Stimulated activated CD4-positive, alpha-beta T cell treated with anti-CD3 and anti-CD28 coated beads, Interleukin-12 subunit alpha, Interleukin-12 subunit beta, amount 100 ng/mL, for 48 hours (primary cell): ENCODE measurements at regions not wholly inside any gene's neighbourhood (a gene's known extent, or its start where the extent isn't known, plus 50 kb on each side); places are given as distances from the start of the nearest gene placed in this dataset.
"Not testable (repeated sequence)": the region's sequence is repeated elsewhere in the genome, so short reads cannot be mapped to it uniquely, and the experiment has no call there.

ENCODE experiments used
- DNase-seq, 3 donors: peaks; one replicate each; pipeline ENCODE4 v3.0.0-alpha.2; 2020; ENCODE audit warnings: low read depth in 2 of 3, low spot score in 1 of 3

DNA sequence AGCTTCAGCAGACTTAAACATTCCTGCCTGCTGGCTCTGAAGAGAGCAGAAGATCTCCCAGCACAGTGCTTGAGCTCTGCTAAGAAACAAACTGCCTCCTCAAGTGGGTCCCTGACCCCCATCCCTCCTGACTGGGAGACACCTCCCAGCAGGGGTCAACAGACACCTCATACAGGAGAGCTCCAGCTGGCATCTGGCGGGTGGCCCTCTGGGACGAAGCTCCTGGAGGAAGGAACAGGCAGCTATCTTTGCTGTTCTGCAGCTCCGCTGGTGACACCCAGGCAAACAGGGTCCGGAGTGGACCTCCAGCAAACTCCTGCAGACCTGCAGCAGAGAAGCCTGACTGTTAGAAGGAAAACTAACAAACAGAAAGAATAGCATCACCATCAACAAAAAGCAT is 139.3 kb downstream of the ATXN7L3B start:
- DNase-seq: not testable (repeated sequence)

DNA sequence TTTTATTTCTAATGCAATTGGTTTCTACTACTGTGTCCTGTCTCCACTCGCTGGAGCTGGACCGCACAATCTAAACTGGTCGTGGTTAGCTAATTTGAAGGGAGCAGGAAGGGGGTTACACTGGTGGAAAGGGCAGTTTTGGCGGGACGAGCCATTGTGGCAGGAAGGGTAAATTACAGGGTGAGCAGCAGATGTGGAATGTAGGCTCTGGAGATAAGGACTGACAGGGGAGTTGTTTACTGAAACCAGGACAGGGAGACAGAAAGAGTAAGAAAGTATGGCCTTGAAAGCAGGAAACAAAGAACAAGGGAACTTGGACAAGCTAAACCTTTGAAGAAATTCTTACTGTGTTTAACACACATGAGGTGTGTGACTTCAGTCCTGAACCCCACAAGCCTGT is 147.8 kb downstream of the ATXN7L3B start:
- no peak for DNase-seq

DNA sequence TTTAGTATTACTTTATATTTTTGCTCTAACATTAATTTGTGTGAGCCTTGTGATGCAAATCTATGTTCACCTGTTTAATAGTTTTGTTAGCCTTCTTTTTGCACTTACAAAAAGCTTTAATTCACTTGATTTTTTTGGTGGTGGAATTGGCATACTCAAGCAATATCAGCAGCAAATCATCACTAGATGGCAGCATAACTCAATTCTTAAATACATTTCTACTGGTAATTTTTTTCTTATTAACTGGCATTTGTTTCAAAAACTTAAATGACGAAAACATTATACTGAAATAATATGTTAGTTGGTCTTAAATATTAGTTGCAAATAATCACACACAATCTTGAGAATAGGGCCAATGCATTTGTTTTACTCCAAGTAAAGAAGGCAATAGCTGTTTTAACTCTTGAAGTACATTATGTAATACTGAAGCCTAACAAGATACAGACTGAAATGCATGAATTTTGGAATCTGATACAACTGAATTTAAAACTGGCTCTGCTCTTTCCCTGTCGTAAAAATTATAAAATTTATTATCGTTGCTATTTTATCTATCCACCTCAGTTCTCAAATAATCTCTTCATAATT is 151.5 kb downstream of the ATXN7L3B start:
- DNase-seq: no peak

DNA sequence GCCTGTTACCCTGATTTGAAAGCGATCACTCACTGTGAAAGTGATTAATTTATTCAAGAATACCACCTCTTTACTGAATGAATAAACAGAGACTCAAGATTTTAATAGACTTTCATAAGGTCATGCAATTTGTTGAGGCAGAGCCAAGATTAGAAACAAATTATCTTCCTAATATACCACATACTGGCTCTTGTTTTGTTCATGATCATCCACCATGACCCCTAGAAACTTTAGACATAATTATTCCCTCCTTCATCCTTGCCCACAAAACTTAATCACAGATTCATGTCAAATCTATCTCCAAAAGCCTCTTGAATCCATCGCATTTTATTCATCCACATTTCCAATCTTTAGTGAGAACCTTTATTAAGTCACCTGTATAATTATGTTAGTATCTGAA is 152.3 kb downstream of the ATXN7L3B start:
- DNase-seq: no peak

DNA sequence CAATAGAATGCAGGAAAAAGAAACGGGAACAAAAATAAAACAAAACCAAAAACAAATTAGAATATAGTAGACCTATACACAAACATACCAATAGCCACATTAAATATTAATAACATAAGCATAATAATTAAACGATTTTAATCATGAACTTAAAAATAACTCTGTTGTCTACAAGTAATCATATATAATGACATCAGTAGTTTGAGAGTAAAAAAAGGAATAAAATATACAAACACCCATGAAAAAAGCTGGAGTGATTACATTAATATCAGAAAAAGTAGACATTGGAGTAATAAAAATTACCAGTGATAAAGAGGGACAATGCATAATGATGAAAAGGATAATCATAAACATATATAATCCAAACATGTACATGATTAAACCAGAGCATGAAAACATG is 181.8 kb downstream of the ATXN7L3B start:
- no peak for DNase-seq

DNA sequence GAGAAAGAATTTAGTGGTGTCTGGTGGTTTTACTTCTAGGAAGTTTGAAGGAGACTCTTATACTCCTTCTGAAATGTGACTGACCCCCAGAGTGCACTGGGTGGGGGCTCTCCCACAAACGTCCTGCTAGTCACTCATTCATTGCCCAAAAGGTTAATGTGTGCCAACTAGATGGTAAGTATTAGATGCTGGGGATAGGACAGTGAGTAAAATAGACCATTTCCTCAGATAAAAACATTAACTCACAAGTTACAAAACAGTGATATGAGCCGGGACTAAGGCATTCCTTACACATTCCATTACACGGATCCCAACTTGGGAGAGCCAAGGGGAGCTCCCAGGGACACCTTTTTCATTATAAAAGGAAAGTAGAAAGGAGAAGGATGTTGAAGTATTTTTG is 185.1 kb downstream of the ATXN7L3B start:
- no peak for DNase-seq

DNA sequence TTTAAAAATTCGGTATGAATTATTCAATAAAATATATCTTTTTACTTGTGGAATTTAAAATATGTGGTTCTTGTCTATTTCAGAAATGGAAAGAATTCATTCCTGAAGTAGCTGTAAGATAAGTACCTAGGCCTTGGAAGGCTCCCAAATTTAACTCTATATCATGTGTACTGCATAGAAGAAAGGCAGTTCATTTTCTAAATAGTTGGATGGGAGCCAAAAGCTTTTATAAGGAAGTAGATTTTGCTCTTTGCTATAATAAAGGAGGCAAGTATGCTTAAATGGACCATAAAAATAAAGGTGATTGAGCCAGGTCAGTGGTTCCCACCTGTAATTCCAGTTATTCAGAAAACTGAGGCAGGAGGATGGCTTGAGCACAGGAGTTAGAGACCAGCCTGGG is 187.5 kb downstream of the ATXN7L3B start:
- DNase-seq: no peak

DNA sequence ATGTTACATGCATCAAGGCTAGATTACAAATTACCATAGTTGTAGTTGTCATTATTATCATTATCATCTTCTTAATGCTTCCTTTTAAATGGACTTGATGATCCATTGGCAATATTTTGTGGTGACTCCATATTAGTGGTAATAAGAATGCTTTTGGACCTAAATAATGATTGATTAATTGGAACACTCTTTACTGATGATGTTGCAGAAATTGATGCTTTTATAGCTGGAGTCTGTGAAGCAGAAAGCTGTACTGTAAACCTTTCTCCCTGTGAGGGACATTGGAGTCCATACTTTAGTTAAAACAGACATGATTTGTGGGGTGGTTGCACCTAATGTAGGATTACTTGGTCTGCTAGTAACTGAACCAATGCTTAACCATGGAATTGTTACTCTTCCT is 190.4 kb downstream of the ATXN7L3B start:
- DNase-seq: no peak

DNA sequence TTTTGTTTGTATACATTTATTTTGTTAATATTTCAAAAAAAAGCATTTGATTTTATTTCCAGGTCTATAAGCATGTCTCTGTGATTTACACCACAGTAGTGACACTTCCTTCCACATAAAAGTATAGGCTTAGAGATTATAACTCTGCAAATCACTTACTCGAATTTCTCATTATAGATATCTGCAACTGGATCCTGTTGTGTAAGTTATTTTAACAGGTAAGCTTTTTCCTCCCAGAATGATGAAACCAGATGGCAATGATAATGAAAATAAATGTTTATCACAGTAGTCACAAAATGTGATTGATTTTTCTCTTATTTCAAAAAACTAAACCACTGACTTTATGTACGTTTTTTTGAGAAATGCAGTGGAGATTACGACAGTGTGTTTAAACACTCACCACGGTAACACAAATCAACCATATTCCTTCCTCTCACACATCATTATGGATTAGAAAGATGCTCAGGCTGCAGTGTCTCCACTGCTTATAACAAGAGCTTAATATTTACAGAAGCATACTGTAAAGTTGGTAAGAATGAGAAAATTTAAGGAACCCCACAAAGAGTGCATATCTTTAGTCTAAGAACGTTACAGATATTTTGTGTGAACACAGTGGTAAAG is 194.6 kb downstream of the ATXN7L3B start:
- no peak for DNase-seq

DNA sequence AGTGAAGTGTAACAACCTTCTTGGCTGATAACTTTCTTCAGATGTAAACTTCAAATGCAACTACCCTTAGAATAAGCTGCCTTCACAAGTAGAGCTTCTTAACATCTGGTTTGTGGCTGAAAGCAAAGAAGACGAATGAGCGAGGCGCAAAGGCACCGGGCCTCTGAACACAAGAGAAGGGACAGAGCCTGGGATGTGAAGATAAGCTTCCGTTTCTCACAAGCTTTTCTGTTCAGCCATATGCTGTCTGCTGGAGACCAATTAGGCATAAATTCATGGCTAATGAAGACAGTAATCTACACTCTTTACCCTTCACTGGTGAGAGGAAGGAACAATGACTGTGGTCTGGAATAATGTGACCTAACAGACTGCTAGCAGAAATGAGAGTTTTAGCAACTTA is 195.2 kb downstream of the ATXN7L3B start:
- no peak for DNase-seq

DNA sequence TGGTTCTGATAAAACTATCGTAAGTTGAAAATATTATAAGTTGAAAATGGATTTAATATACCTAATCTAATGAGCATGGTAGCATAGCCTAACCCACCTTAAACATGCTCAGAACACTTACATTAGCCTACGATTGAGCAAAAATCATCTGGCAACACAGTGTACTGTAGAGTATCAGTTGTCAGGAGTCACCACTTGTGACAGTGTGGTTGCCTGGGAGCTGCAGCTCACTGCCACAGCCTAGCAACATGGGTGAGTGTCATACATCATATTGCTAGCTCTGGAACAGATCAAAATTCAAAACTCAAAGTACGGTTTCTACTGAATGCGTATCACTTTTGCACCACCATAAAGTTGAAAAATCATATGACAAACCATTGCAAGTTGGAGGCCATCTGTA is 203.5 kb downstream of the ATXN7L3B start:
- DNase-seq: no peak

DNA sequence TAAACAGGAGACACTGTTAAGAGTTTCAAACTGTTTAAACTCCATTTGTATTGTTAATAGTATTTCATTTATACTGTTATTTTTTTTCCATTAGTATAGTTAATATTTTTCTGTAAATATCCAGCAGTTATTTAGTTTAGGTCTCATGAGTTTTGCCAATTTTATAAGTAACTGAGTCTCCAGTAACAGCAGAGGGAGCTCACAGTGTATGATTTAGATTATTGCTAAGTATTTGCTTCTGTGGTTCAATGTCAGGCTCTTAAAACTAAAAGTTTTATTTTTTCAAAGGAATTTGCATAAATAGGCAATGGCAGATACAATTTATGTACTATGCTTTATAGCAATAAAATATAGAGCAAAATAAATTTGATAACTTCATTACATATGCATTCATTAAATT is 209.7 kb downstream of the ATXN7L3B start:
- no peak for DNase-seq

DNA sequence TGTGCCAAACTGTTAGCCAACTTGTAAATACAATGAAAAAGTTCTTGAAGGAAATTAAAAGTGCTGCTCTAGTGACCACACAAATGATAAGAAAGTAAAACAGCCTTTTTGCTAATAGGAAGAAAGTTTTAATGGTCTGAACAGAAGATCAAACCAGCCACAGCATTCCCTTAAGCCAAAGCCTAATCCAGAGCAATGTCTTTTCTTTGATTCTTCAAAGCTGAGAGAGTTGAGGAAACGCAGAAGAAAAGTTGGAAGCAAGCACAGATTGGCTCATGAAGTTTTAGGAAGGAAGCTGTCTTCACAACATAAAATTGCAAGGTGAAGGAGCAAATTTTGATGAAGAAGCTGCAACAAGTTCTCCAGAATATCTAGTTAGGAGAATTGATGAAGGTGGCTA is 213.8 kb downstream of the ATXN7L3B start:
- no peak for DNase-seq

DNA sequence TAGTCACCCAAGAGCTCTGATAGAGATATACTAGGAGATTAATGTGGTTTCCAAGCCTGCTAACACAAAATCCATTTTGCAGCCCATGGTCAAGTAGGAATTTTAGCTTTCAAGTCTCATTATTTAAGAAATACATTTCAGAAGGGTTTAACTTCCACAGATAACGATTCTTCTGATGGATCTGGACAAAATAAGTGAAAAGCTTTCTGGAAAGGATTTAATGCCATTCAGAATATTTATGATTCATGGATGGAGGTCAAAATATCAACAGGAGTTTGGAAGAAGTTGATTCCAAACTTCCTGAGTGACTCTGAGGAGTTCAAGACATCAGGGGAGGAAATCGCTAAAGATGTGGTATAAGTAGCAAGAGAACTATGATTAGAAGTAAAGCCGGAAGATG is 214.6 kb downstream of the ATXN7L3B start:
- DNase-seq: no peak

DNA sequence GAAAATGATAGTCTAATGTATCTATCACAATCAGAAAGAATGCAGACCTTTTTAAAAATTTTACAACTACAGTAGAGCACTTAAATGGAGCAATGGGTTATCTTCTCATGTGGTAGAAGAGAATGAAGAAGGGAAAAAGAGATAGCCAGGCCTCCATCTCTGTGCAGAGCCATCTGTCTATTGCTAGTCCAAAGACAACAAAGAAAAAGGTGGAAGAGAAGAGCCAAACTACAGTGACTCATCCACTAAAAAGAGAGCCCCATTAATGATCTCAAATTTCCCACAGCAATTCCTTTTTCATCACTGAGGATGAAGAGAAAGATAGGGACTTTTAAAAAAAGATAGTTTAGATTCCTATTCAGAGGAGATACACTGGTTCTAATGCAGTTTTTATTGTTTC is 232.9 kb downstream of the ATXN7L3B start:
- DNase-seq: no peak

DNA sequence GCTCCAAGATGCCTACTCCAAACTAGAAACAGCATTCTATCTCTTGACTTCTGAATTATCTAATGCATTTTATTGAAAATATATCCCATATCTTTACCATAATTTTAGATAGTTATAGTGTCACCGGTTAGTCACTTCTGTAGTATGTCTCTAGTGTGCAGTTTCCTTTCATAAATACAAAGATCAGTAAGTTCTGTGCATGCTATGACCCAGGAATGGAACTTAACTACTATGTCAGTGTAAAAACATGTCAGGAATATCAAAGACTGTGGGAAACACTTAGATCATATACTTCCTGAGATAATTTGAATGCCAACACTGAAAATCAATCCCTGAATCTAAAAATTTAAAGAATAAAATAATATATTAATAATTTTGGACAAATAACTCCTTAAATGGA is 237.6 kb downstream of the ATXN7L3B start:
- DNase-seq: no peak

DNA sequence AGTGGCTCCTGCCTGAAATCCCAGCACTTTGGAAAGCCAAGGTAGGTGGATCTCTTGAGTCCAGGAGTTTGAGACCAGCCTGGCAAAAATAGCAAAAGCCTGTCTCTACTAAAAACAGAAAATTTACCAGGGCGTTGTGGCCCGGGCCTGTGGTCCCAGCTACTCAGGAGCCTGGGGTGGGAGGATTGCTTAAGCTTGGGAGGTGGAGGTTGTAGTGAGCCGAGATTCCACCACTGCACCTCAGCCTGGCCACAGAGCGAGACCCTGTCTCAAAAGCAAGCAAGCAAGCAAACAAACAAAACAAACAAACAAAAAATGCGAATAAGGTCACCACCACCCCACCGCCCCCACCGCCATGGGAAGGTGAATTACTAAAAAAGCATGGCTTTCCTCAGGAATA is 238.7 kb downstream of the ATXN7L3B start:
- DNase-seq: no peak

DNA sequence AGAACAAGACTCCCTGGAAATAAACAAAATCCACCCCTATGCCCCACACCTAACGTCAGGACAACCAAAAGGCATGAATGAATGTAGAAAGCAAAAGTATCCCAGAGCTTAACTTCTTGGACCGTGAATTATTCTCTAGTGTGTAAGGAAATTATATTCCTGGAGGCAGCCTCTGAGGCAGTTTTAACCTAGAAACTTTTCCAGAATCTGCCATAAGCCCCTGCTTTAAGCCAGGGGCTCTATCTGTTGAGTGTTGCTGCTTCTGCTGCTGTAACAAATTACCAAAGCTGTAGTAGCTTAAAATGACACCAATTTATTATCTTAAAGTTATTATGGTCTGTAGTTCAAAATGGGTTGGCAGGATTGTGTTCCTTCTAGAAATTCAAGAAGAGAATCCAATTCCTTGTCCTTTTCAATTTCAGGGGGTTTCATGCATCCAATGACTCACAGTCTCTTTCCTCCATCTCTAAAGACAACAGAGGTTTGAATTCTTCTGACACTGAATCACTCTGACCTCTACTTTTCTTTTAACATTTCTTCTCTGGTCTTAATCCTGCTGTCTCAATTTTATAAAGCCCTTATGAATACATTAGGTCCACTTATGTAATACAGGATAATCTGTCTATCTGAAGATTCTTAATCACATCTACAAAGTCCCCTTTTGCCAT is 242.7 kb downstream of the ATXN7L3B start:
- no peak for DNase-seq

DNA sequence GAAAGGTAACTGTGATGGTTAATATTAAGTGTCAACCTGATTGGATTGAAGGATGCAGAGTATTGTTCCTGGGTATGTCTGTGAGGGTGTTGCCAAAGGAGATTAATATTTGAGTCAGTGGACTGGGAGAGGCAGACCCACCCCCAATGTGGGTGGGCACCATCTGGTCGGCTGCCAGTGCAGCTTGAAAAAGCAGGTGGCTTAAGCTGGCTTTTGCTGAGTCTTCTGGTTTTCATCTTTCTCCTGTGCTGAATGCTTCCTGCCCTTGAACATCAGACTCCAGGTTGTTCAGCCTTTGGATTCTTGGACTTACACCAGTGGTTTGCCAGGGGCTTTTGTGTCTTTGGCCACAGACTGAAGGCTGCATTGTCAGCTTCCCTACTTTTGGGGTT is 243.2 kb downstream of the ATXN7L3B start:
- DNase-seq: not testable (repeated sequence)

DNA sequence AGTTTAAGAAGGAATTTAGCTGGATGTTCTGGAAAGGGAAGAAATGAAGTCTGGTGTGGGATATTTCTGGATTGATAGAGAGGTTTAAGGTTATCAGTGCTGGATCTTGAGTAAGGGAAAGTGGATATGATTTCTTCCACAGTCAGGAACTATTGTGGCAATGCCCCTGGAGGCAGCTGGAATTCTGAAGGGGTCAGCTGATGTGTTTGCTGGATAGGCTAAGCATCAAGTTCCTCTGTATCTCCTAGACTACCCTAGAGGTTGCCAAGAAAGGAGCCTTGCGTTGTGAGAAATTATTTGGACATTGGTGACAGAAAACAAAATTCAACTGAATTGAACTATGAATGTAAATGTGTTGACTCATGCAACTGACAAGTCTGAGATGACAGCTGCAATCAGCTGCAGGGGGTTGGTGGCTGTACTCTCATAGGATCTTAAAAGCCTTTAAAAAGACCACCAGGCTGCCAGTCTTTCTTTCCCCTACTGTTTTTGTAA is 244.4 kb downstream of the ATXN7L3B start:
- no peak for DNase-seq

DNA sequence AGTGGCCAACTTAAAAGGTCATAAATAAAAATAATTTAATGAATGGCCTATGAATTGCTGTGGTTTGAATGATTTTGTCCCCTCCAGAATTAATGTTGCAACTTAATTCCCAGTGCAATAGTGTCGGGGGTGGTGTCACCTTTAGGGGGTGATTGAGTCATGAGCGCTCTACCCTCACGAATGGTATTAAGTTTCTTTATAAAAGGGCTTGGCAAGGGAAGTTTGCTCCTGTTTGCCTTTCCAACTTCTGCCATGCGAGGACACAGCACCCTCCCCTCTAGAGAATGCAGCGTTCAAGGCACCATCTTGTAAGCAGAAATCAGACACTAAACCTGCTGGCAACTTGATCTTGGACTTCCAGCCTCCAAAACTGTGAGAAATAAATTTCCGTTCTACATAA is 253.3 kb downstream of the ATXN7L3B start:
- DNase-seq: no peak

DNA sequence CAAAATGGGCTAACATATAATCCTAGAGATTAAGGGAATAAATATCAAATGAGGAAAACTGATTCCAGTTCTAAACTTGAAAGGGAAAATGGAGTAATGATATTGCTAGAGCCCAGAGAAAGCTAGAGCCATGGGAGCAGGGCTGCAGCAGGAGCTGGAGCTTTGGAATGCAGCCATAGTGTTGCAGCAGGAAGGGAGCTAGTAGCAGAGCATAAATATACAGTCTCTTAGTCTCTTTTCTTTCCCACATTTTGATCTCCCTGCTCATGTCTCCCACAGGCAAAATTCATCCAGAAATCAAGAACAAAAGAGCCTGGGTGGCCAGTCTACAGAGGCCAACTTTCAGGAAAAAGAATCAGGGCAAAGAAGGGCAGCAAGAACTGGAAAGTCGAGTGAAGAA is 253.7 kb downstream of the ATXN7L3B start:
- no peak for DNase-seq

DNA sequence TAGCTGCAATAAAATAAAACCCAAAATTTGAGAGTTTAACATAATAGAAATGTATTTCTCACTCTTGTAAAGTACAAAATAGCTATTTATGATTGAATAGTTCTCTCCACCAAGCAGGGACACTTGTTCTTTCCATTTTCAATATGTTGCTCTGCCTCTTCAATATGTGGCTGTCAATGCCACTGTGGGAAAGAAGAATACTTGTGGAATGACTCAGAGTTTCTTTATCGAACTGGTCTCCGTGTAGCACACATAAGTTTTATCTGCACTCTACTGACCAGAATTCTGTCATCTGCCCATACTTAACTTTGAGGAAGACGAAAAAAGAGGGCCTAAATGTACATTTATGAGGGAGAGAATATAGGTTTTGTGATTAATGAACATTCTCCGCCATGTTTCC is 256.9 kb downstream of the ATXN7L3B start:
- DNase-seq: no peak
